ENCODE measurements at regions not wholly inside any gene's neighbourhood (a gene's known extent, or its start where the extent isn't known, plus 50 kb on each side); places are given as distances from the start of the nearest gene placed in this dataset.

GRCh38 chr4:106615961-106616360 is 247.4 kb upstream of the GIMD1 start:
- Histone ChIP-seq H3K27ac (no peak overlapping the region), H3K9me3 (no peaks in the 10 kb centered on the region), H3K36me3 (no peaks in the 10 kb centered on the region), H3K4me1 (no peaks in the 10 kb centered on the region), H3K4me3 (no peak overlapping the region), H3K27me3 (no peaks in the 10 kb centered on the region)
- 61% methylated on average over 2 of the region's 2 CpGs for WGBS
- TF ChIP-seq EP300 (IDR thresholded peaks at IDR 0.05) = no peak
- TF ChIP-seq POLR2A (IDR thresholded peaks at IDR 0.05) = no peak
- no peak for TF ChIP-seq POLR2AphosphoS5 (IDR thresholded peaks at IDR 0.05)
- no peak for TF ChIP-seq CTCF (IDR thresholded peaks at IDR 0.05)
- no peak for DNase-seq (ENCODE audit: low spot score in 2 of 2)

GRCh38 chr4:106615410-106615945 is 246.9 kb upstream of the GIMD1 start:
- no peaks in the 10 kb centered on the region for H3K27me3 ChIP-seq
- H3K27ac ChIP-seq = no peak overlapping the region
- DNase-seq (ENCODE audit: low spot score in 2 of 2) = no peak
- TF ChIP-seq POLR2A (IDR thresholded peaks at IDR 0.05) = no peak
- TF ChIP-seq POLR2AphosphoS5 (IDR thresholded peaks at IDR 0.05) = no peak
- TF ChIP-seq CTCF (IDR thresholded peaks at IDR 0.05) = no peak
- no peak for TF ChIP-seq EP300 (IDR thresholded peaks at IDR 0.05)
- 77% methylated on average over 4 of the region's 4 CpGs for WGBS
- H3K4me1 ChIP-seq = no peaks in the 10 kb centered on the region
- H3K4me3 ChIP-seq = no peak overlapping the region
- H3K36me3 ChIP-seq = no peaks in the 10 kb centered on the region
- no peaks in the 10 kb centered on the region for H3K9me3 ChIP-seq

- TF ChIP-seq POLR2A (IDR thresholded peaks at IDR 0.05) (no peak), CTCF (IDR thresholded peaks at IDR 0.05) (no peak), POLR2AphosphoS5 (IDR thresholded peaks at IDR 0.05) (no peak), EP300 (IDR thresholded peaks at IDR 0.05) (no peak)
- no peaks in the 10 kb centered on the region for H3K27me3 ChIP-seq
- 24% methylated on average over 4 of the region's 4 CpGs for WGBS
- H3K36me3 ChIP-seq = no peaks in the 10 kb centered on the region
- no peaks in the 10 kb centered on the region for H3K9me3 ChIP-seq
- no peaks in the 10 kb centered on the region for H3K4me1 ChIP-seq
- no peak overlapping the region for H3K4me3 ChIP-seq
- H3K27ac ChIP-seq = no peak overlapping the region
- DNase-seq (ENCODE audit: low spot score in 2 of 2) = no peak
These were observed 245.9 kb upstream of the GIMD1 start for GRCh38 chr4:106614441-106614840.

- no peak for DNase-seq (ENCODE audit: low spot score in 2 of 2)
- Histone ChIP-seq H3K27me3 (no peaks in the 10 kb centered on the region), H3K9me3 (no peaks in the 10 kb centered on the region), H3K36me3 (no peaks in the 10 kb centered on the region), H3K4me3 (no peak overlapping the region), H3K27ac (no peak overlapping the region), H3K4me1 (no peaks in the 10 kb centered on the region)
- TF ChIP-seq CTCF (IDR thresholded peaks at IDR 0.05) = no peak
- 85% methylated on average over 4 of the region's 7 CpGs for WGBS
These were observed 241.3 kb upstream of the GIMD1 start for GRCh38 chr4:106609917-106610316.

GRCh38 chr4:106607558-106607957 is 239.0 kb upstream of the GIMD1 start:
- Histone ChIP-seq H3K9me3 (no peaks in the 10 kb centered on the region), H3K27me3 (no peaks in the 10 kb centered on the region), H3K4me1 (no peaks in the 10 kb centered on the region), H3K36me3 (no peaks in the 10 kb centered on the region), H3K27ac (no peak overlapping the region), H3K4me3 (no peak overlapping the region)
- DNase-seq (ENCODE audit: low spot score in 2 of 2) = no peak
- WGBS = 44% methylated on average over 2 of the region's 2 CpGs
- TF ChIP-seq CTCF (IDR thresholded peaks at IDR 0.05) (no peak), POLR2AphosphoS5 (IDR thresholded peaks at IDR 0.05) (no peak), POLR2A (IDR thresholded peaks at IDR 0.05) (no peak), EP300 (IDR thresholded peaks at IDR 0.05) (no peak)

Measured in suprapubic skin (tissue), 4 donors.